ENCODE measurements at regions not wholly inside any gene's neighbourhood (a gene's known extent, or its start where the extent isn't known, plus 50 kb on each side); places are given as distances from the start of the nearest gene placed in this dataset.

- Histone ChIP-seq H3K36me3 (no peaks in the 10 kb centered on the region), H3K4me3 (replicated peaks in 1 of 3) (no peak overlapping the region), H3K9me3 (no peaks in the 10 kb centered on the region), H3K27me3 (no peaks in the 10 kb centered on the region), H3K27ac (no peak overlapping the region), H3K4me1 (no peaks in the 10 kb centered on the region)
- TF ChIP-seq CTCF (IDR thresholded peaks at IDR 0.05) (no peak), POLR2A (IDR thresholded peaks at IDR 0.05) (no peak)
- 87 to 92% methylated on average over 4 of the region's 4 CpGs for WGBS, 2 donors
- intact Hi-C loops (cut with DNase I), result no loop called here
- DNase-seq, result no peak
Observed at GRCh38 chr2:16264491-16264890, 324.1 kb downstream of the MYCN start.

GRCh38 chr2:16263241-16263890 lies 323.0 kb downstream of the MYCN start:
- no peak overlapping the region for H3K27ac ChIP-seq
- no peaks in the 10 kb centered on the region for H3K9me3 ChIP-seq
- H3K4me1 ChIP-seq, result no peaks in the 10 kb centered on the region
- intact Hi-C loops (cut with DNase I), result no loop called here
- H3K27me3 ChIP-seq, result no peaks in the 10 kb centered on the region
- DNase-seq, result no peak
- no peaks in the 10 kb centered on the region for H3K36me3 ChIP-seq
- TF ChIP-seq CTCF (IDR thresholded peaks at IDR 0.05), result no peak
- no peak for TF ChIP-seq POLR2A (IDR thresholded peaks at IDR 0.05)
- H3K4me3 ChIP-seq (replicated peaks in 1 of 3), result no peak overlapping the region
- 91 to 92% methylated on average over 14 of the region's 14 CpGs for WGBS, 2 donors

- H3K27ac ChIP-seq, result no peak overlapping the region
- peaks cover 0 to 4% of the 10 kb centered on the region in 2 donors for H3K4me1 ChIP-seq
- H3K36me3 ChIP-seq, result no peaks in the 10 kb centered on the region
- TF ChIP-seq CTCF (IDR thresholded peaks at IDR 0.05), result no peak
- TF ChIP-seq POLR2A (IDR thresholded peaks at IDR 0.05), result no peak
- intact Hi-C loops (cut with DNase I), result no loop called here
- H3K9me3 ChIP-seq, result no peaks in the 10 kb centered on the region
- 84 to 87% methylated on average over 11 of the region's 11 CpGs for WGBS, 2 donors
- H3K4me3 ChIP-seq (replicated peaks in 1 of 3), result no peak overlapping the region
- no peaks in the 10 kb centered on the region for H3K27me3 ChIP-seq
- DNase-seq, result no peak
Observed at GRCh38 chr2:16262526-16263178, 322.3 kb downstream of the MYCN start.

GRCh38 chr2:16261791-16262190 lies 321.4 kb downstream of the MYCN start:
- Histone ChIP-seq H3K27me3 (no peaks in the 10 kb centered on the region), H3K4me1 (peaks cover 0 to 9% of the 10 kb centered on the region in 2 donors), H3K4me3 (replicated peaks in 1 of 3) (no peak overlapping the region), H3K36me3 (no peaks in the 10 kb centered on the region), H3K9me3 (no peaks in the 10 kb centered on the region), H3K27ac (no peak overlapping the region)
- no peak for DNase-seq
- intact Hi-C loops (cut with DNase I), result no loop called here
- TF ChIP-seq POLR2A (IDR thresholded peaks at IDR 0.05) (no peak), CTCF (IDR thresholded peaks at IDR 0.05) (no peak)
- 88 to 90% methylated on average over 2 of the region's 2 CpGs for WGBS, 2 donors

GRCh38 chr2:16261071-16261470 lies 320.7 kb downstream of the MYCN start:
- no peak for DNase-seq
- H3K9me3 ChIP-seq, result no peaks in the 10 kb centered on the region
- 89 to 95% methylated on average over 3 of the region's 3 CpGs for WGBS, 2 donors
- H3K27me3 ChIP-seq, result no peaks in the 10 kb centered on the region
- peaks cover 0 to 9% of the 10 kb centered on the region in 2 donors for H3K4me1 ChIP-seq
- no peak for TF ChIP-seq CTCF (IDR thresholded peaks at IDR 0.05)
- TF ChIP-seq POLR2A (IDR thresholded peaks at IDR 0.05), result no peak
- H3K27ac ChIP-seq, result no peak overlapping the region
- no peaks in the 10 kb centered on the region for H3K36me3 ChIP-seq
- no peak overlapping the region for H3K4me3 ChIP-seq (replicated peaks in 1 of 3)
- intact Hi-C loops (cut with DNase I), result no loop called here

Data from thyroid gland (tissue), 4 donors.